ENCODE measurements at regions not wholly inside any gene's neighbourhood (a gene's known extent, or its start where the extent isn't known, plus 50 kb on each side); places are given as distances from the start of the nearest gene placed in this dataset.
A peak's percentile ranks its signal among the peaks of the same experiment; 100 is the strongest.

GRCh38 chr4:138078751-138079520, 163.2 kb downstream of the SLC7A11 start:
- no peak for DNase-seq

DNA sequence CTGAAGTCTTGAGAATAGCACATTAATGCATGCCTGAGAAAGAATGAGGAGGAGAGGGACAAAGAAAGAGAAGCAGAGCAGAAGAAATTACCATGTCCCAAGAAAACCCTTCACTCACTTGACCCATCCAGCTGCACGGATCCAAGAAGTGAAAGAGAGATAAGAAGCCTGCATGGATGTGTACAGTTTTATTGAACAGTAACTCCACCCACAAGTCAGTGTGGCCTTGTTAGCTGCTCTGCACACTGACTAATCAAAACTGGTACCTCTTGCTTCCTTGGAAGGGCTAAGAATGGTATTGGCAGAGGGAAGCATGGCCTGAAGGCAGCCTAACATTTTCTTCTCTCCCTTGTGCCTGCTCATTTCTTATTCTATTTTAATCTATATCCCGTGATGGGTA, 163.9 kb downstream of the SLC7A11 start:
- DNase-seq = no peak

- no peak for DNase-seq
Observed at GRCh38 chr4:138076561-138076960, 165.6 kb downstream of the SLC7A11 start.

- DNase-seq = no peak
Observed at GRCh38 chr4:138070816-138071215, 171.3 kb downstream of the SLC7A11 start.

- no peak for DNase-seq
Observed at GRCh38 chr4:138063581-138063980, 178.6 kb downstream of the SLC7A11 start.

- no peak for DNase-seq
Observed at GRCh38 chr4:138062929-138063328, 179.2 kb downstream of the SLC7A11 start.

DNA sequence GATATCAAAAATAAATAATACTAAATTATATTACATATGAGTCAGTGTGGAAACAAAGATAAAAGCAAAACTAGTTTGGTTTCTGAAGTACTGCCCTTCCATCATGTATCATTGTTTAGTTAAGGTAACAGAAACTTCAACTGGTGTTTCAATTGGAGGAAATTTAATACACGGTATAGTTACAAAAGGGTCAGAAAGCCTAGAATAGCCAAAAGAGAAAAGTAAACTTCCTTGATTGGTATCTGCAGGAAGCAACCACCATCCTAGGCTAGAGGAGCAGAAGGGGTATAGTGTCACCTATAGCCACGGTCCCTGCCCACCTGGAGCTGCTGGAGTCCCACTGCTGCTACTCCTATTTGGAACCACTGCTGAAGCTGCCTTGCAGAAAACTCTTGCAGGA, 185.6 kb downstream of the SLC7A11 start:
- no peak for DNase-seq

DNA sequence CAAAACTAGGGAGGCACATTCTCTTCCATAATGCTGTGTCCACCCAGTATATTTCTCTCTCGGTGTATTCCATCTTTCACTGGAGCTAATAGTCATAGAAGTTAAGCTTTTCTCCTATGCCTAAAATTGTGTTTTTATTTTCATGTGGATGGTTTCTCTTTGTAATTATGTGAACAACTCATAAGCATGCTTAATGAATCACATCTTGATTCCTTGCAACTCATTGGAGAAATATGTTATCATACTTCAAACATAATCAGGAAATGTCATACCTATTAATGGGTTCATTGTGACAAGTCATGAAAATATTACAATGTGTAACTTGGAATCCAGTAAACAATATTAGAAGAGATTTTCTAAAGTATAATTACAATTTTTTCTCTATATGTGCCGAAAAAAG, 186.3 kb downstream of the SLC7A11 start:
- no peak for DNase-seq

GRCh38 chr4:138053641-138054301, 188.4 kb downstream of the SLC7A11 start:
- DNase-seq = no peak

GRCh38 chr4:138052806-138053632, 189.1 kb downstream of the SLC7A11 start:
- no peak for DNase-seq

DNA sequence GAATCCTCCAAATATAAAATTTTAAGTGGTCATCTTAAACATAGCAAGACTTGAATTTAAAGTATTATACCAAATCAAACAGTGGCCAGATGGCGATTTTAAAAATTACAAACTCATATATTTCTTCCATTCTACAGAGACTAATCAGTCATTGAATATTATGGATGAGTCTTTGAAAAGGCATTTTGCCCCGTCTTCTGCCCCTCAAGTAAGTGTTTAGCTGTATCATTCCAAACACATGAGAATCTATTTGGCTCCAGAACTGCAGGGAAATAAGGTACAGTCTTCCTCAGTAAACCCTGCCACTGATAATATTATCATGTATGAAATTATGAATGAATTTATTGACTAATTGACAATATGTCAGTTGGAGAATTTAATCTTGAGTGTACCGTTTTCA, 191.0 kb downstream of the SLC7A11 start:
- no peak for DNase-seq

- no peak for DNase-seq
Observed at GRCh38 chr4:138050601-138051000, 191.5 kb downstream of the SLC7A11 start.

DNA sequence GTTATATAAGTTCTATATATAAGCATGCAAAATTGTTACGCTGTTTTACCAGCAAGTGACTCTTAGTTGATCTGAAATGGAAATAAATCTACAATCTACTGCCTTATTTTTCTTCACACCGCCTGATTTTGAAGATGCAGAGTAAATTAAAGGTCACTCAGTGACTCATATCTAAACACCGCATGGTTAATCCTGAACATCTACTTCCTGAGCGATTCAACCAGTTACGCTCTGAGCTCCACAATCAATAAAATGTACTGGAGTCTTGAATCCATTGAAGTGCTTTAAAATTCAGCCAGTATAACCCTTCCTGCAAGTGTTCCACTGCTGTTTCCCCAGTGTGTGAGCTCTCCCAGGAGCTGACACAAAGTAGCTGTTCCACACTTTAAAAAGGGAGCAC, 192.8 kb downstream of the SLC7A11 start:
- DNase-seq = no peak

- no peak for DNase-seq
Observed at GRCh38 chr4:138047290-138047689, 194.9 kb downstream of the SLC7A11 start.

DNA sequence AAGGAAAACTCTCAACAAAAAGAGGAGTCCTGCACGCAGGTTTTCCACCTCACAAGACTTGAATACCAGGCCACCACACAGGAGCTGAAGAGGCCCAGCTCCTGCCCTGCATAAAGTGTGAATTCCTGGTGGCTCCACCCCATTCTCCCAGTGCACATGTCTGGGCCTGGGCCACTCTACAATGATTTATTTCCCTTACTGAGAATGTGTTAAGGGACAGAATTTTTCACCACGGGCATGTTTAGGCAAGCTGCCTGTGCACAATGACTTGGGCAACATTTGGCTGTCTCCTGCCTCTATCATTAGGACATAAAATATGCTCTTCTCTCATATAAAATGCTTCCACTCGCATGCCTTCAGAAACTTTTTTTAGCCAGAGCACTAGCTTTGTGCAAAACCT, 197.1 kb downstream of the SLC7A11 start:
- no peak for DNase-seq

DNA sequence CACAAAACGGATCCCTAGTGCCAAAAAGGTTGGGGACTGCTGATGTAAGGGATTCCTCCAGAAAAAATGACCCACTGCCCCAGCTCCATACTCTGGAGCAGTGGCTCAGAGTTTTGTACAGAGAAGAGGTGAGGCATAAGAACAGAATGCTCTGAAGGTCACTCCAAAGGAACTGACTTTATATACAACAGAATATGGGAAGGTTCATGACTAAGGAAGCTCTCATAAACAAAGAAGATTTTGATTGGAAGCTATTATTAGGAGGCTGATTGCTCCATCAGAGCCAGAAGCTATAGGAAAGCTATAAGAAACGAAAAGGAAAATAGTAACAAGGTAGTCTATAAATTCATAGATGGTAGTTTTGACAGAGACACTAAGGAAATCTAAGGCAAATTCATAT, 203.1 kb downstream of the SLC7A11 start:
- no peak for DNase-seq

GRCh38 chr4:138037696-138038095, 204.5 kb downstream of the SLC7A11 start:
- DNase-seq = no peak

DNA sequence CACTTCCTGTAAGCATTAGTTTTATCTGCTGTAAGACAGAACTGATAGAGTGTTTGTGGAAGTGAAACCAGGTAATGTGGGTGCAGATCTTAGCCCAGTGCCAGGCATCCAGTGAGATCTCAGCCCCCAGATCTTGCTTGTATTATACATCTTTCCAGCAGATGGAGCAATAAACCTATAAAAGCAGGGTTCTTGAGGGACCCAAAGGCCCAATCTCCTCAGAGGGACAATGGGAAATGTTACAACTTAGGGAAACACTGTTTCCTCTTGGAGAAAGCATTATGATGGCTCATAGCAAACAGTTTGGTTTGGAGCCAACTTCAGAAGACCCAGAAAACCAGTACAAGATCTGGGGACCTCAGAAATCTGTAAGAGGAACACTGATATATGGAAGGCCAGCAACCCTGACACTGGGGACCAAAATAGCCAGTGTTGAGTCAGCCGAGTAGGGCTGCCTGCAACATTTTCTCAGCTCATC, 206.3 kb downstream of the SLC7A11 start:
- DNase-seq = peak; percentile 69

DNA sequence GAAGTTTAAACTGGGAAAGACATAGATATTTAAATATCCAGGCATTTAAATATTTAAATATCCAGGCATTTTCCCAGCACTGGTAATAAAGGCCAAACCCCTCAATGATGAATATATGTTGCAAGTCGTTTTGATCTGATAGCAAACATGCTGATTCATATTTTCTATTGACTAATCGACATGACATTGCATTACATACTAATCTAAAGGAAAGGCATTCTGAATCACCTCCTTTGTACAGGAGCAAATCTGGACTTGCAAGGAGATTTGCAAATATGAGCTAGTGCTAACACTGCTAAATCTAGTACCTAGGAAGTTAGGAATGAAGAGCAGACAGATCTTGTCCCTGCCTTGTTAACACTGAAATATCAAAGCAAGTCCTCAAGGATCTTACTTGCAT, 207.3 kb downstream of the SLC7A11 start:
- DNase-seq = peak; percentile 52

DNA sequence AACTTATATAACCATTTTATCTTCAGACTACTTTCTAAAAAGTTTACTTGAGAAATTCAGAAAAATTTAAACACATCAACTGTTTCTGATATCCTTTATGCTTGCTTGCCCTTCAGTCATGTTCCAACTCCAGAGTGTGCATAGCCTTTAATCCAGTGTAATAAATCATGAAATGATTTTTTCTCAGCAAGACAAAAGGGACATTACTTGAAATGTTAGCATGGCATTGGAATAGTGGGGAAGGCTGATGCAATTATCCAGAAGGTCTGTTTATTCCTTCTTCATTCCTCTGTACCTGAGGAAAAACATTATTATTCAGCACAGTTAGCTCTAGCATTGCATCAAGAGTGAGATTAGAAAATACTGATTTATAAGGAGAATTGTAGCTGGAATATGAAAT, 209.9 kb downstream of the SLC7A11 start:
- DNase-seq = no peak

- DNase-seq = no peak
Observed at GRCh38 chr4:138030375-138030774, 211.8 kb downstream of the SLC7A11 start.

- DNase-seq = no peak
Observed at GRCh38 chr4:138028923-138029322, 213.2 kb downstream of the SLC7A11 start.

GRCh38 chr4:138021139-138021830, 220.9 kb downstream of the SLC7A11 start:
- DNase-seq = no peak

All from hematopoietic multipotent progenitor cell treated with erythropoietin and hydrocortisone succinate and interleukin-3 and kit ligand, for 4 days (in vitro differentiated cells).